ENCODE measurements at regions not wholly inside any gene's neighbourhood (a gene's known extent, or its start where the extent isn't known, plus 50 kb on each side); places are given as distances from the start of the nearest gene placed in this dataset.

DNA sequence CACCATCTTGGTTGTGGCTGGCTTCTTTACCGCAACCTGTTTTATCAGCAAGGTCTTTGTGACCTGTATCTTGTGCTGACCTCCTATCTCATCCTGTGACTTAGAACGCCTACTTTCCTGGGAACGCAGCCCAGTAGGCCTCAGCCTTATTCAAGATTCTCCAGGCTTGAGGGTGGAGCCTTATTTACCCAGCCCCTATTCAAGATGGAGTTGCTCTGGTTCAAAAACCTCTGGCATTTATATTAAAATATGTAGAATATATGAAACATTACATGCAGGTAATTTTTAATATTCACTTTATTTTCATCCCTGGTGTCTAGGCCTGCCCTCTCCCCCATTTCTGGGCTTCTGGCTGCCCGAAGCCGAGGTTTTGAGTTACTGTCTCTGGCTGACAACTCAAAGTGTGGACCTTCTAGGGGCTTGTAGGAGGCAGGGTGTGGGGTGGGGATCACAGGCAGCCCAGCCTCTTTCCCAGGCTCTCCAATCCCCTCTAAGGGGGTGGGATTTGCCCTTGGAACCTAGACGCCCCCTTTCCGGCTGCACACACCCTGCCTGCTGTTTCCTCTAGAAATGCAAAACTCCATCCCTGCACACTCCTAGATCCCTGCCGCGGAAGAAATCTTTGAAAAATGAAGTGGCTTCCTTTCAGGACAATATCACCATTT, 152.0 kb downstream of the KCNJ12 start:
- Histone ChIP-seq H3K27me3 (ENCODE audit: insufficient read depth, poor library complexity, severe bottlenecking) (no peaks in the 10 kb centered on the region), H3K27ac (ENCODE audit: poor library complexity, severe bottlenecking) (no peak overlapping the region), H3K36me3 (ENCODE audit: low read depth) (peaks cover 4% of the 10 kb centered on the region; the same call in 1 of the 2 replicates), H3K4me1 (ENCODE audit: insufficient read depth, poor library complexity, severe bottlenecking) (no peaks in the 10 kb centered on the region), H3K4me3 (ENCODE audit: severe bottlenecking) (no peak overlapping the region), H3K9me3 (ENCODE audit: severe bottlenecking) (no peaks in the 10 kb centered on the region)
- DNase-seq (ENCODE audit: low spot score) (no peak), ATAC-seq (ENCODE audit: low read depth) (no peak)
- TF ChIP-seq, protein P1, sequence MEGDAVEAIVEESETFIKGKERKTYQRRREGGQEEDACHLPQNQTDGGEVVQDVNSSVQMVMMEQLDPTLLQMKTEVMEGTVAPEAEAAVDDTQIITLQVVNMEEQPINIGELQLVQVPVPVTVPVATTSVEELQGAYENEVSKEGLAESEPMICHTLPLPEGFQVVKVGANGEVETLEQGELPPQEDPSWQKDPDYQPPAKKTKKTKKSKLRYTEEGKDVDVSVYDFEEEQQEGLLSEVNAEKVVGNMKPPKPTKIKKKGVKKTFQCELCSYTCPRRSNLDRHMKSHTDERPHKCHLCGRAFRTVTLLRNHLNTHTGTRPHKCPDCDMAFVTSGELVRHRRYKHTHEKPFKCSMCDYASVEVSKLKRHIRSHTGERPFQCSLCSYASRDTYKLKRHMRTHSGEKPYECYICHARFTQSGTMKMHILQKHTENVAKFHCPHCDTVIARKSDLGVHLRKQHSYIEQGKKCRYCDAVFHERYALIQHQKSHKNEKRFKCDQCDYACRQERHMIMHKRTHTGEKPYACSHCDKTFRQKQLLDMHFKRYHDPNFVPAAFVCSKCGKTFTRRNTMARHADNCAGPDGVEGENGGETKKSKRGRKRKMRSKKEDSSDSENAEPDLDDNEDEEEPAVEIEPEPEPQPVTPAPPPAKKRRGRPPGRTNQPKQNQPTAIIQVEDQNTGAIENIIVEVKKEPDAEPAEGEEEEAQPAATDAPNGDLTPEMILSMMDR (IDR thresholded peaks at IDR 0.05; ENCODE audit: poor library complexity, severe bottlenecking), result no peak

DNA sequence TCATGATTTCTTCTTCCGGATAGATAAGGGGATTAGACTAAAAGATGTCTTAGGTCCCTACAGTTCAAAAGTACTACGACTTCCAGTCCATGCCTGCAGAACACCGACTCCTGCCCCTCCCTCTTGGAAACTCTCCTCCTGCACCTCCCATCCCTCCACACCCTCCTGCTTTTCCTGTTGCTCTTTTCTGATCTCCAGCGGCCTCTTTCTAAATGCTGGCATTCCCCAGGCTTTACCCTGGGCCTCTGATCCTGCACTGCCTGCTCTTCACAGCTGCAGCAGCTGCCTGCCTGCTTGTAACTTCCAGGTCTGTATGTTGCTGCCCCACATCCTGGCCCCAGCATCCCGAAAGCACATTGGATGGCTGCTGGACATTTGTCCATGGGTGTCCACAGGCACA, 154.2 kb downstream of the KCNJ12 start:
- Histone ChIP-seq H3K4me3 (ENCODE audit: severe bottlenecking) (no peak overlapping the region), H3K4me1 (ENCODE audit: insufficient read depth, poor library complexity, severe bottlenecking) (no peaks in the 10 kb centered on the region), H3K27ac (ENCODE audit: poor library complexity, severe bottlenecking) (no peak overlapping the region), H3K27me3 (ENCODE audit: insufficient read depth, poor library complexity, severe bottlenecking) (no peaks in the 10 kb centered on the region), H3K36me3 (ENCODE audit: low read depth) (peaks cover 12% of the 10 kb centered on the region), H3K9me3 (ENCODE audit: severe bottlenecking) (no peaks in the 10 kb centered on the region)
- ATAC-seq (ENCODE audit: low read depth), result no peak
- TF ChIP-seq, protein P1 (IDR thresholded peaks at IDR 0.05; ENCODE audit: poor library complexity, severe bottlenecking), result no peak
- DNase-seq (ENCODE audit: low spot score), result no peak

DNA sequence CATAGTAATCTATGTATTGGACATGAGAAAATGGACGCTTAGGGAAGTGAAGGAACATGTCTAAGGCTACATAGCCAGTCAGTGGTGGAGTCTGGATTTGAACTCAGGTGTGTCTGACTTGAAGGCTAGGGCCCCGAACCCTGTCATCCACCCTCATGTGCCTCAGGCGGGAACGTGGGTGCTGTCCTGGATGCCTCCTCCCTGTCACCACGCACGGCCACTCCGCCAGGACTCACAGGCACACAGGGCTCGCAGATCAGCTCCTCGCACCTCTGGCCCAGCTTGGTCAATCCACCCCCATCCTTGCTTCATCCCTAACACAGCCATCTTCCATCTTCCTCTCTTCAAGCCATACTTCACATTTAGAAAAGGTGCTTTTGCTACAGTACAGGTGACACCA, 154.7 kb downstream of the KCNJ12 start:
- no peak for DNase-seq (ENCODE audit: low spot score)
- TF ChIP-seq, protein P1 (IDR thresholded peaks at IDR 0.05; ENCODE audit: poor library complexity, severe bottlenecking), result no peak

DNA sequence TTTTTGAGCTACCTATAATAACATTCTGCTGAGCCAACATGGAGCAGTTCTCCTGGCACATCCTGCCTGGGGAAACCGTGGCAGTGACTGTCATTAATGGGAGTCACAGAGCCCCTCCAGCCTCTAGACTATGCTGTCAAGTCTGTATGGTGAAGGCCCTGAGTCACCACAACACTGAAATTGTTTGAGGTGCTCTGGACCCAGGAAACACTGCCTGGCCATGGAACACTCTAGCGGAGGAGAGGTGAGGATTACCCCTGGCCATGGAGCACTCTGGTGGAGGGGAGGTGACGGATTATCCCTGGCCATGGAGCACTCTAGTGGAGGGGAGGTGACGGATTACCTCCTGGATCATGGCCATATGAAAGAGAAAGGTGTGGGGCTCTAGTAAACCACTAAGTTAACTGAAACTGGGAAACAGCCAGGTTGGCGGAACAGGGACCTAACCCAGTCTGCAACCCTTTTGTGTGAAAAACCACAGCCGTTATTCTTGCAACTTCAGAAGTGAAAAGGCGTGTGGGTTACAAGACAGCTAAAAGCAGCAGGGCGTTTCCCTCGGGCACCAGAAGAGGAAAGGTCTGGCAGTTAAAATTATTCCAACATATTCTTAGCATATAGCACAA, 156.7 kb downstream of the KCNJ12 start:
- no peaks in the 10 kb centered on the region for H3K4me1 ChIP-seq (ENCODE audit: insufficient read depth, poor library complexity, severe bottlenecking)
- no peaks in the 10 kb centered on the region for H3K9me3 ChIP-seq (ENCODE audit: severe bottlenecking)
- no peaks in the 10 kb centered on the region for H3K27me3 ChIP-seq (ENCODE audit: insufficient read depth, poor library complexity, severe bottlenecking)
- H3K4me3 ChIP-seq (ENCODE audit: severe bottlenecking), result no peak overlapping the region
- H3K36me3 ChIP-seq (ENCODE audit: low read depth), result peaks cover 17% of the 10 kb centered on the region
- DNase-seq (ENCODE audit: low spot score) (no peak), ATAC-seq (ENCODE audit: low read depth) (no peak)
- no peak overlapping the region for H3K27ac ChIP-seq (ENCODE audit: poor library complexity, severe bottlenecking)
- TF ChIP-seq, protein P1 (IDR thresholded peaks at IDR 0.05; ENCODE audit: poor library complexity, severe bottlenecking), result no peak

More for the DNA sequence above, 154.7 kb downstream of the KCNJ12 start:
- Histone ChIP-seq H3K9me3 (ENCODE audit: severe bottlenecking) (no peaks in the 10 kb centered on the region), H3K27me3 (ENCODE audit: insufficient read depth, poor library complexity, severe bottlenecking) (no peaks in the 10 kb centered on the region), H3K27ac (ENCODE audit: poor library complexity, severe bottlenecking) (no peak overlapping the region), H3K4me1 (ENCODE audit: insufficient read depth, poor library complexity, severe bottlenecking) (no peaks in the 10 kb centered on the region), H3K36me3 (ENCODE audit: low read depth) (peaks cover 12% of the 10 kb centered on the region), H3K4me3 (ENCODE audit: severe bottlenecking) (no peak overlapping the region)
- no peak for ATAC-seq (ENCODE audit: low read depth)
